AG04450 (cell line): ENCODE measurements at regions not wholly inside any gene's neighbourhood (a gene's known extent, or its start where the extent isn't known, plus 50 kb on each side); places are given as distances from the start of the nearest gene placed in this dataset.

ENCODE experiments used
- CTCF ChIA-PET: fragments of 300-600, 350-600 bp; formaldehyde crosslinking; extraction: SDS; loops from one replicate; lab custom pipeline; 2022; ENCODE audit warnings: antibody characterized with exemption, inconsistent platforms; lab: Charles Lee
- POLR2A ChIA-PET: fragments of 350-600 bp; formaldehyde crosslinking; extraction: SDS; loops from one replicate; lab custom pipeline; 2021; ENCODE audit warnings: antibody characterized with exemption, inconsistent platforms; lab: Yijun Ruan, JAX
- DNase-seq: peaks from one replicate; pipeline ENCODE4 v3.0.0-alpha.2; 2011; ENCODE audit warnings: low read depth, low spot score
- H3K27ac ChIP-seq: one replicate; pipeline ENCODE4 v1.5.1; 2012; ENCODE audit warnings: low read depth, low read length, control low read depth
- H3K27me3 ChIP-seq: one replicate; pipeline ENCODE4 v1.6.0; 2012; ENCODE audit warnings: low read length; ENCODE audit not compliant: control insufficient read depth, insufficient read depth
- H3K4me3 ChIP-seq: 2 replicates; pipeline ENCODE4 v1.5.1; 2011; ENCODE audit warnings: mild to moderate bottlenecking, low read depth, low read length, control low read depth
- H3K9me3 ChIP-seq: 2 replicates; pipeline ENCODE4 v1.5.1; 2012; ENCODE audit warnings: low read length; ENCODE audit not compliant: control insufficient read depth, insufficient read depth
- CTCF ChIP-seq: IDR thresholded peaks from 2 replicates; pipeline ENCODE4 v1.5.1; 2011; ENCODE audit warnings: low read depth, low read length, control low read depth, inconsistent platforms

GRCh38 chr4:93981594-93981993 lies 153.0 kb downstream of the ATOH1 start:
- H3K27me3 ChIP-seq: no peaks in the 10 kb centered on the region
- H3K9me3 ChIP-seq: no peaks in the 10 kb centered on the region
- DNase-seq: no peak
- no peak overlapping the region for H3K4me3 ChIP-seq
- H3K27ac ChIP-seq: no peak overlapping the region
- ChIA-PET POLR2A (no interaction called here), CTCF (no interaction called here)
- TF ChIP-seq CTCF: no peak

- CTCF ChIA-PET: no interaction called here
- no peak for TF ChIP-seq CTCF
- DNase-seq: no peak
Observed at GRCh38 chr4:93982255-93982654, 153.7 kb downstream of the ATOH1 start.

GRCh38 chr4:93983140-93983539 lies 154.6 kb downstream of the ATOH1 start:
- no peaks in the 10 kb centered on the region for H3K9me3 ChIP-seq
- no peak for DNase-seq
- no peak overlapping the region for H3K4me3 ChIP-seq
- no peak overlapping the region for H3K27ac ChIP-seq
- ChIA-PET CTCF (no interaction called here), POLR2A (no interaction called here)
- no peak for TF ChIP-seq CTCF
- H3K27me3 ChIP-seq: no peaks in the 10 kb centered on the region

More at GRCh38 chr4:93982255-93982654, 153.7 kb downstream of the ATOH1 start:
- POLR2A ChIA-PET: no interaction called here
- Histone ChIP-seq H3K4me3 (no peak overlapping the region), H3K27me3 (no peaks in the 10 kb centered on the region), H3K27ac (no peak overlapping the region), H3K9me3 (no peaks in the 10 kb centered on the region)

GRCh38 chr4:93994175-93994994 lies 165.8 kb downstream of the ATOH1 start:
- H3K9me3 ChIP-seq: no peaks in the 10 kb centered on the region
- POLR2A ChIA-PET: no interaction called here
- no peak overlapping the region for H3K27ac ChIP-seq
- no peak overlapping the region for H3K4me3 ChIP-seq
- no peaks in the 10 kb centered on the region for H3K27me3 ChIP-seq
- TF ChIP-seq CTCF: no peak
- DNase-seq: no peak
- CTCF ChIA-PET: no interaction called here

- ChIA-PET POLR2A (no interaction called here), CTCF (interaction anchor here (0.6 kb wide), 1 partner anchor 1063 kb away, joined by 3 read pairs; no protein-coding TSS in a partner anchor)
- no peak for DNase-seq
- no peak for TF ChIP-seq CTCF
- H3K27ac ChIP-seq: no peak overlapping the region
- H3K4me3 ChIP-seq: no peak overlapping the region
- no peaks in the 10 kb centered on the region for H3K27me3 ChIP-seq
- no peaks in the 10 kb centered on the region for H3K9me3 ChIP-seq
Observed at GRCh38 chr4:93996895-93997294, 168.3 kb downstream of the ATOH1 start.
